HEK293 (cell line): ENCODE measurements at regions not wholly inside any gene's neighbourhood (a gene's known extent, or its start where the extent isn't known, plus 50 kb on each side); places are given as distances from the start of the nearest gene placed in this dataset.

ENCODE experiments used
- CTCF ChIA-PET: fragments of 350-600 bp; formaldehyde crosslinking; extraction: SDS; loops from one replicate; lab custom pipeline; 2021; ENCODE audit warnings: antibody characterized with exemption; lab: Yijun Ruan, JAX
- POLR2A ChIA-PET: fragments of 300-600 bp; formaldehyde crosslinking; extraction: SDS; loops from one replicate; lab custom pipeline; 2020; ENCODE audit warnings: antibody characterized with exemption, inconsistent platforms; lab: Yijun Ruan, JAX
- H3K27ac ChIP-seq: fragments of 200-500 bp; sonication (Bioruptor generic); 2 replicates; pipeline ENCODE4 v1.5.1; 2014; ENCODE audit warnings: low read depth, low read length, control low read depth, inconsistent platforms; ENCODE audit errors: extremely low read depth
- H3K36me3 ChIP-seq, 2 experiments: fragments of 200-500 bp in 1 of 2; sonication (Bioruptor generic) in 1 of 2; 1 replicate in 1 of 2; 2 replicates in 1 of 2; pipeline ENCODE4 v1.5.1; 2014 to 2017; ENCODE audit warnings: inconsistent platforms in 2 of 2, low read length in 2 of 2; ENCODE audit not compliant: control insufficient read depth in 2 of 2, insufficient read depth in 1 of 2
- H3K4me1 ChIP-seq: fragments of 200-500 bp; sonication (Bioruptor generic); 2 replicates; pipeline ENCODE4 v1.5.1; 2014; ENCODE audit warnings: mild to moderate bottlenecking, low read length, inconsistent platforms; ENCODE audit not compliant: control insufficient read depth, insufficient read depth
- H3K4me3 ChIP-seq: 2 replicates; pipeline ENCODE4 v1.5.1; 2011; ENCODE audit warnings: low read depth, mild to moderate bottlenecking, control low read depth, low read length, moderate library complexity
- H3K9me3 ChIP-seq: fragments of 200-500 bp; sonication (Bioruptor generic); 2 replicates; pipeline ENCODE4 v1.5.1; 2014; ENCODE audit warnings: low read depth, low read length, inconsistent platforms; ENCODE audit not compliant: control insufficient read depth, insufficient read depth
- BCL11B ChIP-seq: fragments of 450-650 bp; formaldehyde crosslinking; IDR thresholded peaks from 2 replicates; pipeline ENCODE4 v1.5.1; 2016; ENCODE audit warnings: low read depth, missing biosample characterization, missing genetic modification characterization
- OSR2 ChIP-seq: fragments of 450-650 bp; formaldehyde crosslinking; IDR thresholded peaks from 2 replicates; pipeline ENCODE4 v1.5.1; 2016; ENCODE audit warnings: missing biosample characterization, missing genetic modification characterization
- TRIM28 ChIP-seq: IDR thresholded peaks from 2 replicates; pipeline ENCODE4 v1.6.1; 2011; ENCODE audit warnings: low read length, control low read depth, borderline replicate concordance
- ZBTB1 ChIP-seq: fragments of 450-650 bp; formaldehyde crosslinking; IDR thresholded peaks from 2 replicates; pipeline ENCODE4 v1.5.1; 2016; ENCODE audit warnings: missing biosample characterization, missing genetic modification characterization
- ZEB2 ChIP-seq: fragments of 450-650 bp; formaldehyde crosslinking; IDR thresholded peaks from 2 replicates; pipeline ENCODE4 v1.5.1; 2016; ENCODE audit warnings: missing biosample characterization, missing genetic modification characterization
- ZNF266 ChIP-seq: fragments of 450-650 bp; formaldehyde crosslinking; IDR thresholded peaks from 2 replicates; pipeline ENCODE4 v1.5.1; 2016; ENCODE audit warnings: missing biosample characterization, missing genetic modification characterization, low read depth
- ZNF324 ChIP-seq: fragments of 450-650 bp; formaldehyde crosslinking; IDR thresholded peaks from 2 replicates; pipeline ENCODE4 v1.5.1; 2016; ENCODE audit warnings: missing biosample characterization, missing genetic modification characterization
- ZNF341 ChIP-seq: fragments of 450-650 bp; formaldehyde crosslinking; IDR thresholded peaks from 2 replicates; pipeline ENCODE4; 2016; ENCODE audit warnings: low read depth, missing biosample characterization, missing genetic modification characterization
- ZNF510 ChIP-seq: fragments of 450-650 bp; formaldehyde crosslinking; IDR thresholded peaks from 2 replicates; pipeline ENCODE4 v1.5.1; 2018; ENCODE audit warnings: mild to moderate bottlenecking, missing genetic modification characterization, missing biosample characterization; ENCODE audit not compliant: insufficient replicate concordance
- ZNF530 ChIP-seq: fragments of 450-650 bp; formaldehyde crosslinking; IDR thresholded peaks from 2 replicates; pipeline ENCODE4 v1.5.1; 2016; ENCODE audit warnings: low read depth, missing biosample characterization, missing genetic modification characterization
- ZNF76 ChIP-seq: fragments of 450-650 bp; formaldehyde crosslinking; IDR thresholded peaks from 2 replicates; pipeline ENCODE4; 2016; ENCODE audit warnings: low read depth, missing biosample characterization, missing genetic modification characterization, borderline replicate concordance
- TF ChIP-seq, protein P1 (sequence below): fragments of 450-650 bp; formaldehyde crosslinking; conservative IDR thresholded peaks from 2 replicates; pipeline ENCODE4 v1.5.1; 2016; ENCODE audit warnings: low read depth, missing biosample characterization, missing genetic modification characterization
- TF ChIP-seq, protein P2 (sequence below): fragments of 450-650 bp; formaldehyde crosslinking; IDR thresholded peaks from 2 replicates; pipeline ENCODE4 v1.5.1; 2016; ENCODE audit warnings: missing biosample characterization, missing genetic modification characterization
- TF ChIP-seq, protein P3 (sequence below): fragments of 450-650 bp; formaldehyde crosslinking; IDR thresholded peaks from 2 replicates; pipeline ENCODE4 v1.5.1; 2016; ENCODE audit warnings: missing biosample characterization, missing genetic modification characterization
- TF ChIP-seq, protein P4 (sequence below): fragments of 450-650 bp; formaldehyde crosslinking; IDR thresholded peaks from 2 replicates; pipeline ENCODE4 v1.5.1; 2016; ENCODE audit warnings: missing biosample characterization, missing genetic modification characterization
- TF ChIP-seq, protein P5 (sequence below): fragments of 450-650 bp; IDR thresholded peaks from 2 replicates; pipeline ENCODE4 v1.5.1; 2018; ENCODE audit warnings: missing biosample characterization, mild to moderate bottlenecking, missing genetic modification characterization
- TF ChIP-seq, protein P6 (sequence below): fragments of 450-650 bp; formaldehyde crosslinking; IDR thresholded peaks from 2 replicates; pipeline ENCODE4 v1.5.1; 2017; ENCODE audit warnings: missing biosample characterization, missing genetic modification characterization

DNA sequence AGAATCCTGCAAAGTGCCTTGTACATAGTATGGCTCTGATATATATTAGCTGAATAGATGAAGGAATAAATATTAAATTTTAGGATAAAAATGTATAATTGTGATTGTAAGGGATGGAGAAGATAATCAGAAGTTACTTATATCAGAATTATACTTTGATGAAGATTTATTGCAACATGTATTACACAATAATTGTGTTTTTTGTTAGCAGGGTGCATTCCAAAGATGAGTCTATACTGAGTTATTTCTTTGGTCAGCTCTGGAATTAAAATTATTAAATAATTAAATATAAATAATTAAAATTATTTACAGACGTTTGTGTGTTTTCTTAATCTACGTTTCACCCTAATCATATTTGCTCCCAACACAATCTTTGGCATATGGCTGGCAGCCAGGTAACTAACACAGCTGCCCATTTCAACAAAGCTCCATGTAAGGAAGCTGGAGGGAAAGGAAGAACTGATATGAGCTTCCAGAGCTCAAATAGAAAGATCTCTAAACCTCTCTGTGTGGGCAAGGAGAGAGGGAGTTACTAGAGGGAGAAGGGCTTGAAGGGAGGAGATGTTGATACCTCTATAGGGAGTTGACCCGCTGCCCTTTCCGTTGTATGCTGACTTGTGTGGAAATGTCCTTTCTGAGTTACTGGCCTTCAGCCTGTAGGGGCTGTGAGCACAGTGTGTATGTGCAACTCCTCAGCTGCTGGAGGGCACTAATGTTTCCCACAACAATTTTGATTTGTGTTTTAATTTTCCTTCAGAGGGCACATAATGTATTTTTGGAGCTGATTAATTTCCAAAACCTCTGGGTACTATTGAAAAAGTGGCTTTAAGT lies 403.4 kb downstream of the MAN2A1 start (continued):
- TF ChIP-seq ZEB2 (tag by site-specific recombination) (no peak), BCL11B (tag by site-specific recombination) (no peak), ZNF530 (no peak), ZNF76 (tag by site-specific recombination) (no peak)

DNA sequence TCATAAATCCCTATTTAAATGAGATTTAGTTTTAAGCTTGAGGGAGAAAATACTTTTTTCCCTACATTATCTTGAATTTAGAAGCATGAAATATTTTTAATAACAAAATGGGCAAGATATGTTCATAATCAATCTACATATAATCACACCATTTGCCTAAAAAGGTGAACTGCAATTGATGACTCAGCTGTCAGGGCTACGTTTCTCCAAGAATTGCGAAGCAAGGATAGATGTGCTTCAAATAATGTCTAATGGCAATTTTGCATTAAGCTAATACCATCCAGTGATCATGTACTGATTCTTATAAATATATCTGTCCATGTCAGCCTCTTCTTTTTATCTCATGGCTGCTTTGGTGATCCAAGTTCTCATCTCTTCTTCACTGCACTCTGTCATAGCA lies 404.4 kb downstream of the MAN2A1 start:
- H3K9me3 ChIP-seq, result no peaks in the 10 kb centered on the region
- CTCF ChIA-PET, result no interaction called here
- POLR2A ChIA-PET, result interaction anchor here (0.5 kb wide), 1 partner anchor 10 kb away, joined by 5 read pairs; no protein-coding TSS in a partner anchor
- H3K4me3 ChIP-seq, result no peak overlapping the region
- TF ChIP-seq, protein P1, sequence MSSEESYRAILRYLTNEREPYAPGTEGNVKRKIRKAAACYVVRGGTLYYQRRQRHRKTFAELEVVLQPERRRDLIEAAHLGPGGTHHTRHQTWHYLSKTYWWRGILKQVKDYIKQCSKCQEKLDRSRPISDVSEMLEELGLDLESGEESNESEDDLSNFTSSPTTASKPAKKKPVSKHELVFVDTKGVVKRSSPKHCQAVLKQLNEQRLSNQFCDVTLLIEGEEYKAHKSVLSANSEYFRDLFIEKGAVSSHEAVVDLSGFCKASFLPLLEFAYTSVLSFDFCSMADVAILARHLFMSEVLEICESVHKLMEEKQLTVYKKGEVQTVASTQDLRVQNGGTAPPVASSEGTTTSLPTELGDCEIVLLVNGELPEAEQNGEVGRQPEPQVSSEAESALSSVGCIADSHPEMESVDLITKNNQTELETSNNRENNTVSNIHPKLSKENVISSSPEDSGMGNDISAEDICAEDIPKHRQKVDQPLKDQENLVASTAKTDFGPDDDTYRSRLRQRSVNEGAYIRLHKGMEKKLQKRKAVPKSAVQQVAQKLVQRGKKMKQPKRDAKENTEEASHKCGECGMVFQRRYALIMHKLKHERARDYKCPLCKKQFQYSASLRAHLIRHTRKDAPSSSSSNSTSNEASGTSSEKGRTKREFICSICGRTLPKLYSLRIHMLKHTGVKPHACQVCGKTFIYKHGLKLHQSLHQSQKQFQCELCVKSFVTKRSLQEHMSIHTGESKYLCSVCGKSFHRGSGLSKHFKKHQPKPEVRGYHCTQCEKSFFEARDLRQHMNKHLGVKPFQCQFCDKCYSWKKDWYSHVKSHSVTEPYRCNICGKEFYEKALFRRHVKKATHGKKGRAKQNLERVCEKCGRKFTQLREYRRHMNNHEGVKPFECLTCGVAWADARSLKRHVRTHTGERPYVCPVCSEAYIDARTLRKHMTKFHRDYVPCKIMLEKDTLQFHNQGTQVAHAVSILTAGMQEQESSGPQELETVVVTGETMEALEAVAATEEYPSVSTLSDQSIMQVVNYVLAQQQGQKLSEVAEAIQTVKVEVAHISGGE (tag by site-specific recombination), result no peak
- no peak for TF ChIP-seq TRIM28
- TF ChIP-seq, protein P2, sequence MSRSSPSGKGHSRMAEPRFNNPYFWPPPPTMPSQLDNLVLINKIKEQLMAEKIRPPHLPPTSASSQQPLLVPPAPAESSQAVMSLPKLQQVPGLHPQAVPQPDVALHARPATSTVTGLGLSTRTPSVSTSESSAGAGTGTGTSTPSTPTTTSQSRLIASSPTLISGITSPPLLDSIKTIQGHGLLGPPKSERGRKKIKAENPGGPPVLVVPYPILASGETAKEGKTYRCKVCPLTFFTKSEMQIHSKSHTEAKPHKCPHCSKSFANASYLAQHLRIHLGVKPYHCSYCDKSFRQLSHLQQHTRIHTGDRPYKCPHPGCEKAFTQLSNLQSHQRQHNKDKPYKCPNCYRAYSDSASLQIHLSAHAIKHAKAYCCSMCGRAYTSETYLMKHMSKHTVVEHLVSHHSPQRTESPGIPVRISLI (tag by site-specific recombination), result no peak
- TF ChIP-seq, protein P3, sequence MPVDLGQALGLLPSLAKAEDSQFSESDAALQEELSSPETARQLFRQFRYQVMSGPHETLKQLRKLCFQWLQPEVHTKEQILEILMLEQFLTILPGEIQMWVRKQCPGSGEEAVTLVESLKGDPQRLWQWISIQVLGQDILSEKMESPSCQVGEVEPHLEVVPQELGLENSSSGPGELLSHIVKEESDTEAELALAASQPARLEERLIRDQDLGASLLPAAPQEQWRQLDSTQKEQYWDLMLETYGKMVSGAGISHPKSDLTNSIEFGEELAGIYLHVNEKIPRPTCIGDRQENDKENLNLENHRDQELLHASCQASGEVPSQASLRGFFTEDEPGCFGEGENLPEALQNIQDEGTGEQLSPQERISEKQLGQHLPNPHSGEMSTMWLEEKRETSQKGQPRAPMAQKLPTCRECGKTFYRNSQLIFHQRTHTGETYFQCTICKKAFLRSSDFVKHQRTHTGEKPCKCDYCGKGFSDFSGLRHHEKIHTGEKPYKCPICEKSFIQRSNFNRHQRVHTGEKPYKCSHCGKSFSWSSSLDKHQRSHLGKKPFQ (tag by site-specific recombination), result no peak
- no peak for TF ChIP-seq ZNF324 (tag by site-specific recombination)
- TF ChIP-seq ZNF266 (tag by site-specific recombination), result no peak
- TF ChIP-seq, protein P4, sequence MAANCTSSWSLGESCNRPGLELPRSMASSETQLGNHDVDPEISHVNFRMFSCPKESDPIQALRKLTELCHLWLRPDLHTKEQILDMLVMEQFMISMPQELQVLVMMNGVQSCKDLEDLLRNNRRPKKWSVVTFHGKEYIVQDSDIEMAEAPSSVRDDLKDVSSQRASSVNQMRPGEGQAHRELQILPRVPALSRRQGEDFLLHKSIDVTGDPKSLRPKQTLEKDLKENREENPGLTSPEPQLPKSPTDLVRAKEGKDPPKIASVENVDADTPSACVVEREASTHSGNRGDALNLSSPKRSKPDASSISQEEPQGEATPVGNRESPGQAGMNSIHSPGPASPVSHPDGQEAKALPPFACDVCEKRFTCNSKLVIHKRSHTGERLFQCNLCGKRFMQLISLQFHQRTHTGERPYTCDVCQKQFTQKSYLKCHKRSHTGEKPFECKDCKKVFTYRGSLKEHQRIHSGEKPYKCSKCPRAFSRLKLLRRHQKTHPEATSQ (tag by site-specific recombination), result no peak
- TF ChIP-seq, protein P5, sequence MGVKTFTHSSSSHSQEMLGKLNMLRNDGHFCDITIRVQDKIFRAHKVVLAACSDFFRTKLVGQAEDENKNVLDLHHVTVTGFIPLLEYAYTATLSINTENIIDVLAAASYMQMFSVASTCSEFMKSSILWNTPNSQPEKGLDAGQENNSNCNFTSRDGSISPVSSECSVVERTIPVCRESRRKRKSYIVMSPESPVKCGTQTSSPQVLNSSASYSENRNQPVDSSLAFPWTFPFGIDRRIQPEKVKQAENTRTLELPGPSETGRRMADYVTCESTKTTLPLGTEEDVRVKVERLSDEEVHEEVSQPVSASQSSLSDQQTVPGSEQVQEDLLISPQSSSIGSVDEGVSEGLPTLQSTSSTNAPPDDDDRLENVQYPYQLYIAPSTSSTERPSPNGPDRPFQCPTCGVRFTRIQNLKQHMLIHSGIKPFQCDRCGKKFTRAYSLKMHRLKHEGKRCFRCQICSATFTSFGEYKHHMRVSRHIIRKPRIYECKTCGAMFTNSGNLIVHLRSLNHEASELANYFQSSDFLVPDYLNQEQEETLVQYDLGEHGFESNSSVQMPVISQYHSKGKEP (tag by site-specific recombination), result no peak
- TF ChIP-seq OSR2, result no peak
- TF ChIP-seq ZBTB1 (tag by site-specific recombination), result no peak
- TF ChIP-seq, protein P6, sequence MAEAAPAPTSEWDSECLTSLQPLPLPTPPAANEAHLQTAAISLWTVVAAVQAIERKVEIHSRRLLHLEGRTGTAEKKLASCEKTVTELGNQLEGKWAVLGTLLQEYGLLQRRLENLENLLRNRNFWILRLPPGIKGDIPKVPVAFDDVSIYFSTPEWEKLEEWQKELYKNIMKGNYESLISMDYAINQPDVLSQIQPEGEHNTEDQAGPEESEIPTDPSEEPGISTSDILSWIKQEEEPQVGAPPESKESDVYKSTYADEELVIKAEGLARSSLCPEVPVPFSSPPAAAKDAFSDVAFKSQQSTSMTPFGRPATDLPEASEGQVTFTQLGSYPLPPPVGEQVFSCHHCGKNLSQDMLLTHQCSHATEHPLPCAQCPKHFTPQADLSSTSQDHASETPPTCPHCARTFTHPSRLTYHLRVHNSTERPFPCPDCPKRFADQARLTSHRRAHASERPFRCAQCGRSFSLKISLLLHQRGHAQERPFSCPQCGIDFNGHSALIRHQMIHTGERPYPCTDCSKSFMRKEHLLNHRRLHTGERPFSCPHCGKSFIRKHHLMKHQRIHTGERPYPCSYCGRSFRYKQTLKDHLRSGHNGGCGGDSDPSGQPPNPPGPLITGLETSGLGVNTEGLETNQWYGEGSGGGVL (tag by site-specific recombination), result no peak
- no peak for TF ChIP-seq ZNF341 (tag by site-specific recombination)
- TF ChIP-seq ZNF510 (tag by site-specific recombination), result no peak
- H3K4me1 ChIP-seq, result no peaks in the 10 kb centered on the region
- H3K27ac ChIP-seq, result no peak overlapping the region
- H3K36me3 ChIP-seq, result no peaks in the 10 kb centered on the region
